SK-N-MC (cell line): ENCODE measurements at regions not wholly inside any gene's neighbourhood (a gene's known extent, or its start where the extent isn't known, plus 50 kb on each side); places are given as distances from the start of the nearest gene placed in this dataset.

Source experiments
- EZH2 ChIP-seq: fragments of 200-600 bp; sonication (generic); IDR thresholded peaks from one replicate; pipeline ENCODE4 v1.6.1; 2017; ENCODE audit warnings: antibody characterized with exemption
- POLR2AphosphoS5 ChIP-seq: IDR thresholded peaks from 2 replicates; pipeline ENCODE4 v1.6.1; 2012; ENCODE audit warnings: mild to moderate bottlenecking, low read depth, low read length, borderline replicate concordance

GRCh38 chr2:240294514-240294913, 140.9 kb upstream of the GPC1 start:
- TF ChIP-seq EZH2 (no peak), POLR2AphosphoS5 (no peak)
